GM12878 (cell line): ENCODE measurements at regions not wholly inside any gene's neighbourhood (a gene's known extent, or its start where the extent isn't known, plus 50 kb on each side); places are given as distances from the start of the nearest gene placed in this dataset.

Experiments used
- ATAC-seq: fragments of 200-7000 bp; cut with Tn5 transposase; 3 replicates; pipeline ENCODE4 v1.9.1; 2020; ENCODE audit warnings: mild to moderate bottlenecking, moderate library complexity
- BruUV-seq: library from RNA; stranded (reverse); fragments of 400-500 nt; replicated peaks from 2 replicates; lab custom pipeline; 2021; lab: Mats Ljungman, UMichigan
- CTCF ChIA-PET: fragments of 300-600 bp; sonication (Branson Sonifier 250); formaldehyde crosslinking; extraction: SDS; loops from one replicate; lab custom pipeline; 2021; ENCODE audit warnings: inconsistent platforms; lab: Yijun Ruan, JAX
- POLR2A ChIA-PET: fragments of 350-600 bp; formaldehyde crosslinking; extraction: SDS; loops from one replicate; lab custom pipeline; 2021; ENCODE audit warnings: inconsistent platforms; lab: Charles Lee
- RAD21 ChIA-PET: fragments of 300-600 bp; sonication (Branson Sonifier 250); formaldehyde crosslinking; loops from one replicate; lab custom pipeline; 2023; ENCODE audit warnings: antibody characterized with exemption; ENCODE audit not compliant: unreplicated experiment; lab: Charles Lee
- SMC1A ChIA-PET: fragments of 300-600 bp; sonication (Branson Sonifier 250); formaldehyde crosslinking; loops from one replicate; lab custom pipeline; 2023; ENCODE audit not compliant: unreplicated experiment, uncharacterized antibody; lab: Charles Lee
- DNase-seq: peaks from one replicate; pipeline ENCODE4 v3.0.0-alpha.2; 2011; ENCODE audit warnings: low read depth, low spot score
- FAIRE-seq: peaks from 3 replicates; lab custom pipeline; 2011; peaks lifted over from hg19 to GRCh38; lab: Jason Lieb, UNC
- H2AFZ ChIP-seq: 2 replicates; pipeline ENCODE4 v1.6.0; 2011; ENCODE audit warnings: low read depth, low read length, control low read depth; ENCODE audit not compliant: control insufficient read depth
- H3K27ac ChIP-seq: 2 replicates; pipeline ENCODE4 v1.5.1; 2011; ENCODE audit warnings: control low read depth; ENCODE audit not compliant: control insufficient read depth, insufficient read depth
- H3K27me3 ChIP-seq, 2 experiments: replicated peaks in 1 of 2; 2 replicates each; pipeline versions ENCODE4 v1.6.0 to v1.6.1; 2011; ENCODE audit warnings: low read length in 1 of 2; ENCODE audit not compliant: control insufficient read depth in 2 of 2, insufficient read depth in 2 of 2
- H3K36me3 ChIP-seq, 2 experiments: 2 replicates each; pipeline ENCODE4 v1.5.1; 2011; ENCODE audit warnings: low read length in 1 of 2; ENCODE audit not compliant: control insufficient read depth in 2 of 2, insufficient read depth in 2 of 2
- H3K4me1 ChIP-seq: 2 replicates; pipeline ENCODE4 v1.6.1; 2011; ENCODE audit warnings: mild to moderate bottlenecking, low read length, moderate library complexity, mixed read lengths; ENCODE audit not compliant: control insufficient read depth, insufficient read depth
- H3K4me2 ChIP-seq: 2 replicates; pipeline ENCODE4 v1.6.0; 2011; ENCODE audit warnings: control low read depth; ENCODE audit not compliant: control insufficient read depth, insufficient read depth
- H3K4me3 ChIP-seq: fragments of 200-600 bp; sonication (generic); 2 replicates; pipeline ENCODE4 v1.5.1; 2016
- H3K79me2 ChIP-seq: 2 replicates; pipeline ENCODE4 v1.6.0; 2011; ENCODE audit warnings: low read length; ENCODE audit not compliant: control insufficient read depth, insufficient read depth
- H3K9ac ChIP-seq: 2 replicates; pipeline ENCODE4 v1.8.0; 2011; ENCODE audit warnings: low read length, control low read depth, mixed read lengths; ENCODE audit not compliant: control insufficient read depth, insufficient read depth
- H3K9me3 ChIP-seq: replicated peaks from 3 replicates; pipeline ENCODE4 v1.5.1; 2011; ENCODE audit warnings: mild to moderate bottlenecking, low read length; ENCODE audit not compliant: control insufficient read depth, insufficient read depth
- H4K20me1 ChIP-seq: 2 replicates; pipeline ENCODE4 v1.6.0; 2011; ENCODE audit not compliant: control insufficient read depth, insufficient read depth
- CBX5 ChIP-seq: sonication (generic); IDR thresholded peaks from 2 replicates; pipeline ENCODE4 v1.6.1; 2016; ENCODE audit warnings: low read depth, moderate library complexity, mild to moderate bottlenecking, inconsistent platforms
- EGR1 ChIP-seq, 2 experiments: IDR thresholded peaks; 1 replicate in 1 of 2; 2 replicates in 1 of 2; pipeline ENCODE4 v1.6.1; 2011 to 2012; ENCODE audit warnings: low read depth in 2 of 2, low read length in 2 of 2, borderline replicate concordance in 1 of 2, mild to moderate bottlenecking in 1 of 2, moderate library complexity in 1 of 2
- JUNB ChIP-seq: IDR thresholded peaks from 2 replicates; pipeline ENCODE4 v1.6.1; 2016; ENCODE audit warnings: antibody characterized with exemption, mild to moderate bottlenecking
- KLF5 ChIP-seq: fragments of 450-650 bp; IDR thresholded peaks from 2 replicates; pipeline ENCODE4 v1.6.1; 2014; ENCODE audit warnings: mild to moderate bottlenecking; ENCODE audit not compliant: partially characterized antibody
- MLLT1 ChIP-seq: fragments of 450-650 bp; IDR thresholded peaks from 2 replicates; pipeline ENCODE4 v1.6.1; 2016; ENCODE audit warnings: mild to moderate bottlenecking
- MTA3 ChIP-seq: IDR thresholded peaks from 2 replicates; pipeline ENCODE4 v1.6.1; 2012; ENCODE audit warnings: low read length, inconsistent platforms, borderline replicate concordance
- NR2F1 ChIP-seq: fragments of 450-650 bp; conservative IDR thresholded peaks from 2 replicates; pipeline ENCODE4 v1.6.1; 2017; ENCODE audit warnings: mild to moderate bottlenecking
- NRF1 ChIP-seq: conservative IDR thresholded peaks from 2 replicates; pipeline ENCODE4 v1.6.1; 2011; ENCODE audit warnings: mild to moderate bottlenecking, low read depth, low read length, improper control_type of control experiment
- POLR2A ChIP-seq: IDR thresholded peaks from 2 replicates; pipeline ENCODE4 v1.6.1; 2011; ENCODE audit warnings: low read depth, mild to moderate bottlenecking, low read length
- RCOR1 ChIP-seq: conservative IDR thresholded peaks from 2 replicates; pipeline ENCODE4 v1.6.1; 2012; ENCODE audit warnings: low read depth, low read length, improper control_type of control experiment
- SIN3A ChIP-seq: IDR thresholded peaks from 2 replicates; pipeline ENCODE4 v1.6.1; 2012; ENCODE audit warnings: low read depth, low read length, improper control_type of control experiment
- ZNF217 ChIP-seq: fragments of 450-650 bp; IDR thresholded peaks from 2 replicates; pipeline ENCODE4 v1.6.1; 2017; ENCODE audit warnings: antibody characterized with exemption, mild to moderate bottlenecking
- ZNF622 ChIP-seq: fragments of 450-650 bp; IDR thresholded peaks from 2 replicates; pipeline ENCODE4 v1.6.1; 2017; ENCODE audit warnings: mild to moderate bottlenecking, inconsistent platforms
- WGBS: methylation state at CpG from one replicate; pipeline ENCODE4 v1.1.6; 2016; ENCODE audit warnings: low lambda C conversion rate; ENCODE audit not compliant: insufficient replicate concordance, insufficient coverage; ENCODE audit errors: missing lambda C conversion rate; 5-methylcytosine and 5-hydroxymethylcytosine counted together
- in situ Hi-C: fragments of 300-500 bp; cut with MboI; formaldehyde crosslinking; loops from 9 replicates; pipeline ENCODE4 v1.14.3; 2018; ENCODE audit warnings: mixed read lengths
- intact Hi-C: fragments of 100-400 bp; cut with micrococcal nuclease; formaldehyde crosslinking; loops from one replicate; pipeline ENCODE4 v1.14.2; 2022; ENCODE audit not compliant: unreplicated experiment
- TF ChIP-seq, protein P1 (sequence below): IDR thresholded peaks from 2 replicates; pipeline ENCODE4 v1.6.1; 2012; ENCODE audit warnings: low read depth, low read length, improper control_type of control experiment
- TF ChIP-seq, protein P2 (sequence below): fragments of 150-350 bp; IDR thresholded peaks from 2 replicates; pipeline ENCODE4 v1.6.1; 2014; ENCODE audit warnings: mild to moderate bottlenecking, low read depth, low read length

GRCh38 chr10:64503429-64503828 is 982.2 kb downstream of the REEP3 start (continued):
- TF ChIP-seq, protein P1, sequence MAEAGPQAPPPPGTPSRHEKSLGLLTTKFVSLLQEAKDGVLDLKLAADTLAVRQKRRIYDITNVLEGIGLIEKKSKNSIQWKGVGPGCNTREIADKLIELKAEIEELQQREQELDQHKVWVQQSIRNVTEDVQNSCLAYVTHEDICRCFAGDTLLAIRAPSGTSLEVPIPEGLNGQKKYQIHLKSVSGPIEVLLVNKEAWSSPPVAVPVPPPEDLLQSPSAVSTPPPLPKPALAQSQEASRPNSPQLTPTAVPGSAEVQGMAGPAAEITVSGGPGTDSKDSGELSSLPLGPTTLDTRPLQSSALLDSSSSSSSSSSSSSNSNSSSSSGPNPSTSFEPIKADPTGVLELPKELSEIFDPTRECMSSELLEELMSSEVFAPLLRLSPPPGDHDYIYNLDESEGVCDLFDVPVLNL = no peak
- TF ChIP-seq, all 136 proteins: peak for 0

DNA sequence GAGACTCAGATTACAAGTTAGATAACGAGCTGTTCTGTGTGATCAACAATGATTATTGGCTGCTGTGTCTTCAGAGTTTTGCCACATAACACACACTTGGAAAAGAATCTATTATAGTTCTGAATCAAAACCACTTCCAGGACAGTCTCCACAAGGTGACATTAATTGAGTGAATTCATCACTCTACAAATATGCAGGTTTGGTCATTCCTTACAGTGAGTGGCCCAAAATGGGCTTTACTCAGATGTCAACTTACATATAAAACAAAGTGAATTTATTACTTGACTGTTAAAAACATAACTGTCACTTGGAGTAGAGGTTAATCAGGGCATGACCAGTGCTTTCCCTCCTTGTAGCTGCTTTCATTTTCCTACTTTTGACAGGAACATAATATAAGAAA is 984.3 kb downstream of the REEP3 start:
- Histone ChIP-seq H3K27me3 (no peaks in the 10 kb centered on the region), H2AFZ (no peak overlapping the region), H3K79me2 (no peaks in the 10 kb centered on the region), H3K9me3 (no peaks in the 10 kb centered on the region), H3K9ac (no peak overlapping the region), H3K4me3 (no peak overlapping the region), H3K4me1 (no peaks in the 10 kb centered on the region), H3K36me3 (no peaks in the 10 kb centered on the region), H4K20me1 (no peaks in the 10 kb centered on the region), H3K27ac (no peak overlapping the region), H3K4me2 (no peak overlapping the region)
- SMC1A ChIA-PET = no interaction called here
- POLR2A ChIA-PET = no interaction called here
- DNase-seq = no peak
- TF ChIP-seq SIN3A (no peak), NR2F1 (no peak), ZNF622 (no peak), KLF5 (no peak), ZNF217 (no peak), POLR2A (no peak), CBX5 (no peak), MLLT1 (no peak), MTA3 (no peak), JUNB (no peak), RCOR1 (no peak), EGR1 (IDR thresholded peaks at IDR 0.05; ENCODE audit: borderline replicate concordance in 1 of 2, low read depth in 2 of 2, low read length in 2 of 2) (no peak), NRF1 (no peak)
- TF ChIP-seq, protein P2, sequence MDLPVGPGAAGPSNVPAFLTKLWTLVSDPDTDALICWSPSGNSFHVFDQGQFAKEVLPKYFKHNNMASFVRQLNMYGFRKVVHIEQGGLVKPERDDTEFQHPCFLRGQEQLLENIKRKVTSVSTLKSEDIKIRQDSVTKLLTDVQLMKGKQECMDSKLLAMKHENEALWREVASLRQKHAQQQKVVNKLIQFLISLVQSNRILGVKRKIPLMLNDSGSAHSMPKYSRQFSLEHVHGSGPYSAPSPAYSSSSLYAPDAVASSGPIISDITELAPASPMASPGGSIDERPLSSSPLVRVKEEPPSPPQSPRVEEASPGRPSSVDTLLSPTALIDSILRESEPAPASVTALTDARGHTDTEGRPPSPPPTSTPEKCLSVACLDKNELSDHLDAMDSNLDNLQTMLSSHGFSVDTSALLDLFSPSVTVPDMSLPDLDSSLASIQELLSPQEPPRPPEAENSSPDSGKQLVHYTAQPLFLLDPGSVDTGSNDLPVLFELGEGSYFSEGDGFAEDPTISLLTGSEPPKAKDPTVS = no peak
- WGBS = 0% methylated on average over 1 of the region's 1 CpG
- CTCF ChIA-PET = no interaction called here
- ATAC-seq = no peak
- FAIRE-seq = no peak
- intact Hi-C loops (no loop called here), in situ Hi-C loops (no loop called here)
- RAD21 ChIA-PET = no interaction called here
- no TSS peak for BruUV-seq
